Ishikawa (cell line): ENCODE measurements at regions not wholly inside any gene's neighbourhood (a gene's known extent, or its start where the extent isn't known, plus 50 kb on each side); places are given as distances from the start of the nearest gene placed in this dataset.
"Not testable (repeated sequence)": the region's sequence is repeated elsewhere in the genome, so short reads cannot be mapped to it uniquely, and the experiment has no call there.

Experiments
- CEBPB ChIP-seq: IDR thresholded peaks from 2 replicates; pipeline ENCODE4 v1.6.1; 2012
- EGR1 ChIP-seq: IDR thresholded peaks from 2 replicates; pipeline ENCODE4 v1.6.1; 2012
- EP300 ChIP-seq: IDR thresholded peaks from 2 replicates; pipeline ENCODE4 v1.6.1; 2012; ENCODE audit warnings: borderline replicate concordance
- MAX ChIP-seq: IDR thresholded peaks from 2 replicates; pipeline ENCODE4 v1.6.1; 2012
- REST ChIP-seq: IDR thresholded peaks from 2 replicates; pipeline ENCODE4 v1.6.1; 2012; ENCODE audit warnings: low read depth, mild to moderate bottlenecking
- YY1 ChIP-seq: IDR thresholded peaks from 2 replicates; pipeline ENCODE4 v1.6.1; 2012; ENCODE audit warnings: low read depth

GRCh38 chr9:33676194-33676745 lies 119.1 kb upstream of the PRSS3 start:
- TF ChIP-seq EGR1, YY1, MAX, REST, EP300: not testable (repeated sequence)
- TF ChIP-seq CEBPB: peak; percentile 94
